Fibroblast of villous mesenchyme (primary cell): ENCODE measurements at regions not wholly inside any gene's neighbourhood (a gene's known extent, or its start where the extent isn't known, plus 50 kb on each side); places are given as distances from the start of the nearest gene placed in this dataset.

Experiments used
- DNase-seq: peaks from one replicate; pipeline ENCODE4 v3.0.0-alpha.2; 2010; ENCODE audit warnings: low read depth
- H3K4me3 ChIP-seq: 2 replicates; pipeline ENCODE4 v1.5.1; 2011; ENCODE audit warnings: low read depth, mild to moderate bottlenecking, low read length
- CTCF ChIP-seq: IDR thresholded peaks from 2 replicates; pipeline ENCODE4 v1.5.1; 2012; ENCODE audit warnings: low read depth, mild to moderate bottlenecking, low read length; ENCODE audit not compliant: insufficient read depth

- no peak for DNase-seq
- no peak for TF ChIP-seq CTCF
- no peak overlapping the region for H3K4me3 ChIP-seq
Measured at GRCh38 chr9:129291041-129291501, 113.0 kb upstream of the IER5L start.

GRCh38 chr9:129290606-129291005 is 112.5 kb upstream of the IER5L start:
- TF ChIP-seq CTCF, result no peak
- H3K4me3 ChIP-seq, result no peak overlapping the region
- DNase-seq, result no peak

DNA sequence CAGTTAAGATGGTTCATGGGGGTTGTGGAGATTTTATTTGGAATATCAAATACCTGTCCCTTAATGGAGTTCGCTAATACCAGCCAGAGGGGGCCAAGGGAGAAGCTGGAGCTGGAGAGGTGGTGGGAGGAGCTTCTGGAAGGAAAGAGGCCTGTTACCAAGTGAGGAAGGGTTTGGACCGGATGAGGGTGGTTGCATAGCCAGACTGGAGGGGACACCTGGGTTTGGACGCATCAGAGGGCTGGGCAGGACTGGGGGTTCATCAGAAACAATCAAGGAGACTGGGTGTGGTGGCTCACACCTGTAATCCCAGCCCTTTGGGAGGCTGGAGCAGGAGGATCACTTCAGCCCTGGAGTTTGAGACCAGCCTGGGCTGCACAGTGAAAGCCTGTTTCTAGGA is 111.8 kb upstream of the IER5L start:
- no peak for DNase-seq

GRCh38 chr9:129289131-129289731 is 111.2 kb upstream of the IER5L start:
- TF ChIP-seq CTCF, result no peak
- DNase-seq, result no peak
- H3K4me3 ChIP-seq, result no peak overlapping the region

More for the DNA sequence above, 111.8 kb upstream of the IER5L start:
- no peak for TF ChIP-seq CTCF
- no peak overlapping the region for H3K4me3 ChIP-seq

DNA sequence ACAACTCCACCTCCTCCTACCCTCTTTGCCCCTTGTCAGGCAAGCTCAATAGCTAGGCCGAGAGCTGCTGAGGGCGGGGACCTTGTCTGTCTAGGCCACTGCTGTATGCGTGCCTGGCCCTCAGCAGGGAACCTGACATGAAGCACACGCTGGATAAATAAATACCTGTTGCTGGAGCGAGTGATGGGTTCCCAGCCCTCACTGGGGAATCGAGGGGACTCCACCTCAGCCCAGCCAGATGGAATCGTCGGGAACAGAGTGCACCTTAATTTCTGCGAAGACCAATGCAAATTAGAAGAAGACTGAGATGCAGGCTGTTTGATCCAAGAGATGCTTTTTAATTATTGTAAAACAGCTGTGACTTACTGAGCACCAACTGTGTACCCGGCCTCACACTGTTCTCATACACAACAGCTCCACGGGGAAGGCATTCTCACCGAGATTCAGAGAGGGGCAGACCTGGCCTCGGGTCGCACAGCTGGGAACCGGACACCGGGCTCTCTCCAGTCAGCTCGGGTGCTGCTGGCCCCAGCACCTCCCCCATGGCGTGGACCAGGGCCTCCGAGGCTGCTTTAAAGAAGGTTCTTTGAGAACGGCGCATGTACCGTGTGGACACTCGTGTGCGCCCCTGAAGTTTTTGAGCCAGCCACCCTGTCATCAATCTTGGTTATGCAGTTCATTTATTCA is 109.7 kb upstream of the IER5L start:
- DNase-seq, result no peak
- TF ChIP-seq CTCF, result no peak
- H3K4me3 ChIP-seq, result no peak overlapping the region

GRCh38 chr9:129285979-129286772 is 108.1 kb upstream of the IER5L start:
- no peak overlapping the region for H3K4me3 ChIP-seq
- DNase-seq, result no peak
- TF ChIP-seq CTCF, result no peak
